ENCODE measurements at regions not wholly inside any gene's neighbourhood (a gene's known extent, or its start where the extent isn't known, plus 50 kb on each side); places are given as distances from the start of the nearest gene placed in this dataset.

GRCh38 chr12:116401565-116401964 is 124.1 kb upstream of the MED13L start:
- TF ChIP-seq CTCF (IDR thresholded peaks at IDR 0.05; ENCODE audit: low read depth, low read length): no peak
- in situ Hi-C loops (cut with HindIII; ENCODE audit: low sequenced_read_pairs): no loop called here

DNA sequence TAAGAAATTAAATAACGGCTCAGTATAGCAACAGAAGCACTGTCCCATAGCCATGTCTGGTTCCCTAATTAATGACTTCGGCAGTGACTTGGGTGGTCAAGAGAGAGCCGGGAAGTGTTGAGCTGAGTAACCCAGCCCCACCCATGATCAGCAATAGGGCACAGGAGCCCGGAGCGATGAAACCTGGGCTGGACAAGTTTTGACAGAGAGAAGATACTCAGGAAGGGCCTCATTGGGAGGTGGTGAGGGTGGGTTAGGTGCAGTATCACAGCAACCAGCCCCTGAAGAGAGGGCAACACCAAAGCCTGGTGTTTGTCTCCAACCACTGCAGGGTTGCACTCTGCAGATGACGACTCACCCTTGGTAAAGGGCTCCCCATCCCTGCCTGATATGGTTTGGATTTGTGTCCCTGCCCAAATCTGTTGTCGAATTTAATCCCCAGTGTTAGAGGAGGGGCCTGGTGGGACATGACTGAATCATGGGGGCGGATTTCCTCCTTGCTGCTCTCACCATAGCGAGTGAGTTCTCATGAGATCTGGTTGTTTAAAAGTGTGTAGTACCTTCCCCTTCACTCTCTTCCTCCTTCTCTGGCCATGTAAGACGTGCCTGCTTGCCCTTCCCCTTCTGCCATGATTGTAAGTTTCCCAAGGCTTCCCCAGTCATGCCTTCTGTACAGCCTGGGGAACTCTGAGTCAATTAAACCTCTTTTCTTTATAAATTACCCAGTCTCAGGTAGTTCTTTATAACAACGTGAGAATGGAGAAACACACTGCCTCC is 124.9 kb upstream of the MED13L start:
- DNase-seq (ENCODE audit: low read depth, low spot score): no peak
- no peak for TF ChIP-seq CTCF (IDR thresholded peaks at IDR 0.05; ENCODE audit: low read depth, low read length)
- in situ Hi-C loops (cut with HindIII; ENCODE audit: low sequenced_read_pairs): no loop called here
- no peak overlapping the region for H3K4me3 ChIP-seq (ENCODE audit: low read depth, low read length)

More at GRCh38 chr12:116401565-116401964, 124.1 kb upstream of the MED13L start:
- H3K4me3 ChIP-seq (ENCODE audit: low read depth, low read length): no peak overlapping the region
- no peak for DNase-seq (ENCODE audit: low read depth, low spot score)

DNA sequence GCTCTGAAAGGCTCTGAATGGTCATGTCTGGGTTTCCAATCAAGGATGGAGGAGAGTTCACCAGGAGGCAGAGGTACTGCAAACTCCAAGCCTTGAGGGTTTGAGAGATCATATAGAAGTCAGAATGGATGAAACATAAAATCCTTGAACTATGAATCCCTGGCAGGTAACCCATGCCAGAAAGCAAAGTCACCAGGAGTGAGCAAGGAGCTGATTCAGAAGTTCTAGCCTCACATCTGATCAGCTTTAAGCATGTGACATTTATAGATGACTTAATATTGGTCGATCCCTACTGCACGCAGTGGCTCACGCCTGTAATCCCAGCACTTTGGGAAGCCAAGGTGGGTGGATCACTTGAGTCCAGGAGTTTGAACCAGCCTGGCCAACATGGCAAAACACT is 126.1 kb upstream of the MED13L start:
- TF ChIP-seq CTCF (IDR thresholded peaks at IDR 0.05; ENCODE audit: low read depth, low read length): no peak
- no peak for DNase-seq (ENCODE audit: low read depth, low spot score)
- no peak overlapping the region for H3K4me3 ChIP-seq (ENCODE audit: low read depth, low read length)
- in situ Hi-C loops (cut with HindIII; ENCODE audit: low sequenced_read_pairs): no loop called here

DNA sequence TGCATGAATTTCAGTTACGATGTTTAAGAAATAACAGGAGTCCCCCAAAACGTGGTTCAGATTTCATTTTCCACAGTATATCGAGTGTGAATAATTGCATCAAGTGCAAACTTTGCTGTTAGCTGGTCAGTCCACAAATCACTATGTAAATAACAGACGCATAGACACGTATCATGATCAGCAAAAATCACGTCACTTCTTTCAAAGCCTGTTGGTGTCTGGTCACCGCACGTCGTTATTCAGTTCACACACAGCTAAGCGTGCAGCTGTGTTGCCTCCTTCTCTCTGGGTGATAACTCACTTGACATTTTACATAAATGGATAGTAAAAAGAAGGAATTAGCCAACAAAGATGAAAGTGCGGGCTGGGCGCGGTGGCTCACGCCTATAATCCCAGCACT is 126.8 kb upstream of the MED13L start:
- no peak for TF ChIP-seq CTCF (IDR thresholded peaks at IDR 0.05; ENCODE audit: low read depth, low read length)
- H3K4me3 ChIP-seq (ENCODE audit: low read depth, low read length): no peak overlapping the region
- no peak for DNase-seq (ENCODE audit: low read depth, low spot score)
- in situ Hi-C loops (cut with HindIII; ENCODE audit: low sequenced_read_pairs): no loop called here

GRCh38 chr12:116404913-116405611 is 127.6 kb upstream of the MED13L start:
- no peak overlapping the region for H3K4me3 ChIP-seq (ENCODE audit: low read depth, low read length)
- no peak for TF ChIP-seq CTCF (IDR thresholded peaks at IDR 0.05; ENCODE audit: low read depth, low read length)
- in situ Hi-C loops (cut with HindIII; ENCODE audit: low sequenced_read_pairs): no loop called here
- DNase-seq (ENCODE audit: low read depth, low spot score): no peak

GRCh38 chr12:116406529-116406928 is 129.0 kb upstream of the MED13L start:
- H3K4me3 ChIP-seq (ENCODE audit: low read depth, low read length): no peak overlapping the region
- TF ChIP-seq CTCF (IDR thresholded peaks at IDR 0.05; ENCODE audit: low read depth, low read length): no peak
- no peak for DNase-seq (ENCODE audit: low read depth, low spot score)
- in situ Hi-C loops (cut with HindIII; ENCODE audit: low sequenced_read_pairs): no loop called here

Measured in astrocyte of the spinal cord (primary cell).